ENCODE measurements at regions not wholly inside any gene's neighbourhood (a gene's known extent, or its start where the extent isn't known, plus 50 kb on each side); places are given as distances from the start of the nearest gene placed in this dataset.
"Not testable (repeated sequence)": the region's sequence is repeated elsewhere in the genome, so short reads cannot be mapped to it uniquely, and the experiment has no call there.

GRCh38 chr9:107817595-107818502 is 328.3 kb upstream of the KLF4 start:
- not testable (repeated sequence) for DNase-seq (ENCODE audit: low read depth)

GRCh38 chr9:107816561-107817021 is 327.0 kb upstream of the KLF4 start:
- H3K4me3 ChIP-seq (ENCODE audit: low read depth, low read length) = no peak overlapping the region
- no peak for DNase-seq (ENCODE audit: low read depth)

More at GRCh38 chr9:107817595-107818502, 328.3 kb upstream of the KLF4 start:
- H3K4me3 ChIP-seq (ENCODE audit: low read depth, low read length) = not testable (repeated sequence)

GRCh38 chr9:107815782-107816560 is 326.4 kb upstream of the KLF4 start:
- no peak for DNase-seq (ENCODE audit: low read depth)
- H3K4me3 ChIP-seq (ENCODE audit: low read depth, low read length) = no peak overlapping the region

GRCh38 chr9:107813287-107813686 is 323.7 kb upstream of the KLF4 start:
- DNase-seq (ENCODE audit: low read depth) = no peak

DNA sequence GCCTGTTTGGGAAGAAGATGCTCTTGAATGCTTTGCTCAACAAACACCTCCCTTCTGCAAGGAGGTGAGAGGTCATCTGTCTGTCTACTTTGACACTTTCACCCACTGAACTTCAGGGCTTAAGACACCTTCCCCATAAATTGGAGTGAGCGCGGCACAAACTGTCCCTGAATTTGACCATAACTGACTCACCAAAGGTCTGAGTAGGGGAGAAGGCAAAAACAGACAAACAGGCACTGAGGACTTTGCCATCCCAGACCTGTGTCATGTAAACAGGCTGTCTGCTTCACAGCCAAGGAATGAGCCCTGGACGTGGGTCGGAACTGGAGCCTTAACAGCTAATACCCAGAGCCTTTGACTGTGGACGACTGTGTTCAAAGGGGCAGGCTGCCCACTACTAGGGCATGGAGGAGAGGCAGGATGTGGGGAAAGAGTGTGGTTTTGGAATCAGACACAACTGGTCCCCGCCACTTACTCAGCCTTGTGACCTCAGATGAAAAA is 320.9 kb upstream of the KLF4 start:
- H3K4me3 ChIP-seq (ENCODE audit: low read depth, low read length) = no peak overlapping the region
- DNase-seq (ENCODE audit: low read depth) = peak; percentile 7

More at GRCh38 chr9:107813287-107813686, 323.7 kb upstream of the KLF4 start:
- no peak overlapping the region for H3K4me3 ChIP-seq (ENCODE audit: low read depth, low read length)

DNA sequence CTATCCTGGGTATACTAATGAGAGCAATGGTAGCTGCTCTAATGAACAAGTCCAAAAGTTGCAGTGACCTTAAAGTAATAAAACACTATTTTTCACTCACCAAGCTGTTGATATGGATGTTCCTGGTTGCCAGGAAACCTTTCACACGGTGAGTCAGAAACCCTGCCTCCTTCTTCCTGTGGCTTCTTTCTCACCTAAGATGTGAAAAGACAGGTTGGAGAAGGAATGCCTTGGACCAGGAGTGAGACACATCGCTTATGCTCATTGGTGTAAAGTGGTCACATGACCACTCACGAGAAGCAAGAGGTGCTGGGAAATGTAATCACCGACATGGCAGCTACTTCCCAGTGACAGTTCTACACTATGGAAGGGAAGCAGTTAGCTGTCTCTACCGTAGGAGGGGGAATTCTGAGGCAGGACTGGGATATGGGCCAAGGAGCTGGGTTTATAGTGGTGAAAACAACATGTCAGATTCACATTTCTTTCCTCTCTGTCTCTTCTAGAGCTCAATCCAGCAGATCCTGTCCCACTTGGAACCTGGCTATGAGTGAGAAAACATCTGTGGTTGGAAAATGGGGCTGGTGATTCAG is 320.4 kb upstream of the KLF4 start:
- no peak overlapping the region for H3K4me3 ChIP-seq (ENCODE audit: low read depth, low read length)
- peak; percentile 14 for DNase-seq (ENCODE audit: low read depth)

DNA sequence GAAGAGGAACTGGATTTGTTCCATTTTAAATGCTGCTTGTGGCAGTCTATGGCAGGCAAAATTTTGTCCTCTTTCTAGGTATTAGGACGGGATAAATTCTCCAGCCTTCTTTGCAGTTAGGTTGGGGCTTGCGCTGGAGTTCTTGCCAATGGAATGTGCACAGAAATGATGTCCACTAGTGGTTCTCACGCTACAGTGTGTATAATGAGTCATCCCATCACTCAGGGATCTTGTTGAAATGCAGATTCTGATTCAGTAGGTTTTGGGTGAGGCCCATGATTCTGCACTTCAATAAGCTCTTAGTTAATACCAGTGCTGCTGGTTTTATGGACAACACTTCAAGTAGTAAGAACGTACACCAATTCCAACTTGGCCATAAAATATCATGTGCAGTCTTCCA is 317.6 kb upstream of the KLF4 start:
- H3K4me3 ChIP-seq (ENCODE audit: low read depth, low read length) = no peak overlapping the region
- peak; percentile 44 for DNase-seq (ENCODE audit: low read depth)

DNA sequence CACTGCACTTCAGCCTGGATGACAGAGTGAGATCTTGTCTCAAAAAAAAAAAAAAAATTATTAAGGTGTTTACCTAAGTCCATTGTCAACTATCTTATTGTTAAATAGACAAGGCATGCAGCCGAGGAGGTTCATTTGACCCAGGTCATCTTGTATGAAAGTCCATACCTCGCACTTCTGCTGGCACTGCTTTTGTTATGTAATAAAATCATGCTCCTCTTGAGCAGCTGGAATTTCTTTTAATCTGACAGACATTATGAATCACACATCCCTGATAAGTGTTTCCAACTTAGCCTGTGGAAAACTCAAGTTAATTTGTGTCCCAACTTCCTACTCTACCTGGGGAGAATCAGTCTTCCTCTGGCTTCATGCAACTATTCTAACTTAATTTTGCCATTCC is 315.6 kb upstream of the KLF4 start:
- no peak for DNase-seq (ENCODE audit: low read depth)
- no peak overlapping the region for H3K4me3 ChIP-seq (ENCODE audit: low read depth, low read length)

DNA sequence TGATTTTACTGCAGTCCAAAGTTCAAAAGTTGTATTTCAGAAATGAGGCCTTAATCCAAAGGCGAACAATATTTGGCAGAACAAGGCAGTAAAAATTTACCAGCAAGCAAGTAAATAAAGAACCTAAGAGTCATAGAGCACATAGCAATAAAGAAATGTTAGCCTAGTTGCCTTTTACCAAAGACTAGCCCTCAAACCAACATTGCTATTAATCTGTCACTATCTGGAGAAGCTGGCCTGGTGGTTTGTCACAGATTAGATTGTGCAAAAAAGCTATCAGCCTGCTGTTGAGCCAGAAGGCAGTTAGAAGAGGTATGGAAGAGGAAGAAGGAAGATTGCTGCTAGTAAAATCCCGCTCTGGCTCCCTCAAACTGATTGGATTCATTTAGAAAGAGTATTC is 304.7 kb upstream of the KLF4 start:
- no peak overlapping the region for H3K4me3 ChIP-seq (ENCODE audit: low read depth, low read length)
- DNase-seq (ENCODE audit: low read depth) = no peak

GRCh38 chr9:107793541-107793940 is 304.0 kb upstream of the KLF4 start:
- H3K4me3 ChIP-seq (ENCODE audit: low read depth, low read length) = no peak overlapping the region
- DNase-seq (ENCODE audit: low read depth) = peak; percentile 11

GRCh38 chr9:107792596-107792995 is 303.0 kb upstream of the KLF4 start:
- no peak overlapping the region for H3K4me3 ChIP-seq (ENCODE audit: low read depth, low read length)
- no peak for DNase-seq (ENCODE audit: low read depth)

- no peak overlapping the region for H3K4me3 ChIP-seq (ENCODE audit: low read depth, low read length)
- no peak for DNase-seq (ENCODE audit: low read depth)
Measured at GRCh38 chr9:107792006-107792405, 302.4 kb upstream of the KLF4 start.

DNA sequence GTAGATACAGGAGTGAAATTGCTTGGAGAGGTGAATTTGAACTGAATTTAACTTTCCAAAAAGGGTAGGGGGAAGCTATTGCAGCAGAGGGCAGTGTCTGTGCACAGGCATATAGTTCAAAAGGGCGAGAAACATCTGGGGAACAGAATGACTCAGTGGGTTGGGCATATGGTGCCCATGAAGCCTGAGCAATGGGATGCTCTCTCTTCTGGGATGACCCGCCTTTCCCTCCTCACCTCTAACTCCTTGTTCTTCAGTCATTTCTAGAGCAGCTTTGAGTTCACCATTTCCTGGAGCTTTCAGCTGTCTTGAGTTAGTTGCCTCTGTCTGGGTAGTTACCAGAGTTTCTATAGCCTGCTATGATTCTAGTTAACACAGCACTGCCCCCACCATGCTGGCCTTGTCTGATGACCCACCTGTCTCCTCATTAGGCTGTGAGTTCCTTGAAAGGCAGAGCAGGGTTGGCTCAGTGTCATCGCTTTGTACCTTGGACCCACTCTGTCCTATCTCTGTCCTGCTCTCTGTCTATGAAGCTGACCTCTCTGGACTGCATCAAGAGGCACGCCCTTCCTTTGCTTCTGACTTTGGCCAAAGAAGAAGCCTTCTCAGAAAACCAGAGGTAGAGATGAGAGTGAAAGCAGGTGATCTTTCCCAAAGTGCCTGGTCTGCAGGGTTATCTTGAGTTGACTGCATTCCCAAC is 299.6 kb upstream of the KLF4 start:
- no peak for DNase-seq (ENCODE audit: low read depth)
- no peak overlapping the region for H3K4me3 ChIP-seq (ENCODE audit: low read depth, low read length)

DNA sequence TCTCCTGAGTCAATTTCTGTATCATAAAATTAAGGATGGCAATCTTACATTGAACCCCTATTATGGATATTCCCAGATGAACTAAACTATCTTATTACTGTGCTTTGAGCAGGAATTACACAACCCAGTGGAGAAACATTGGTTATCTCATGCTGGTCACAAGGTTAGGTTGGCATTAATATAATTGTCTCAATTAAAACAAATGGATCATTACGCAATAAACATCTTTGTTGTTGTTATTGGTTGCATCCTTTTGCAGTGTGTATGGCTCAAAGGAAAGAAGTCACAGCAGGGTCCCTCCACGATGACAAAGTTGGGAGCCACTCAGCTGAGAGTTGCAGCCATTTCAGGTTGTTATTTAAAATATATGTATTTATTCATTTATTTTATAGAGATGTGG is 297.0 kb upstream of the KLF4 start:
- no peak overlapping the region for H3K4me3 ChIP-seq (ENCODE audit: low read depth, low read length)
- no peak for DNase-seq (ENCODE audit: low read depth)

DNA sequence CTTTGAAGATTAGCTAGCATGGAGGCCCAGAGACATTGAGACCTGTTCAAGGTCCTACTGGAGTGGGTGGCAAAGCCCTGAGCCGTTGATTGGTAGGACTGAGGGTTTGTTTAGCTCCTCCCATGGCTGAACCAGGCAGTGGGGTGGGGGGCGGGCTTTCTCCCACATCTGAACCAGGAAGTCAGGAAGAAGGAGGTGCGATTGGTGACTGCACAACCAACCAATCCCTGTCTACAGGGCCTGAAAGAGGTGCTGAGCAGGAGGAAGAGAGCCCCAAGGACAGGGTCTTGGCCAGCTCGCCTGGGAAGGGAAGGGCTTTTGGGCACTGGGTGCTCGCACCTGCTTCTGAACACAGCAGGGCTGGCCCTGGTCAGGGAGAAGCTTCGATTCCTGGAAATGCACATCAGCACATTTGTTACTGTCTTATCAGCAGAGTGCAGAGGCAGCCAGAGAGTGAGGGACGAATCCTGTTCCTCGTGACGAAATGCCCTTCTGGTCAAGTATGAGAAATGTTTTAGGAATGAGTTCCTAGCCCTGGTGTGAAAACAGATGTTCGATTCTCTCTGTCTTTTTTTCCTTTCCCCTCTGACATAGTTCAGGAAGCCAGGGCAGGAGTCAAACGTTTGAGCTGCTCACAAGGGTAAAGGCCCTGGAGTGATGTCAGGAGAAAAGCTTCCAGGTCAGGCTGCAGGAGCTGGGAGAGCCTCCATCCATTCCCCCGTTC is 294.8 kb upstream of the KLF4 start:
- peak; percentile 60 for DNase-seq (ENCODE audit: low read depth)
- no peak overlapping the region for H3K4me3 ChIP-seq (ENCODE audit: low read depth, low read length)

DNA sequence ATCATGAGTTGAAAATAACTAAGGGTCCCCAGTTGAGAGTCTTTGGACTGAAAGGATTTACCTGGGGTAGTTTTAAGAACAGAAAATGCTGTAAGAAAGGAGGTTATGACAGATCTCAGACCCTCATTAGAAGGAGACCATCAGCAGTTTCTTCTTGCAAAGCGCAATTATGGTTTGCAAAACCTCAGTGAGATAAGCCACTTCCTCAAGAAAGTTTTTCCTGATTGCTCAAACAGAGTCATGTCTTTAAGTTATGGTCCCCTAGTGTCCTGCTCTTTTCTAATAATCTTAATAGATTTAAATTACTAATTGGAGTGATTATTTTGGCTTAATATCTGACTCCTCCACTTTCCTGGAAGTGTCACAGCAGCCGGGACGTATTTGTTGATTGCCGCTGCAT is 293.2 kb upstream of the KLF4 start:
- no peak for DNase-seq (ENCODE audit: low read depth)
- no peak overlapping the region for H3K4me3 ChIP-seq (ENCODE audit: low read depth, low read length)

DNA sequence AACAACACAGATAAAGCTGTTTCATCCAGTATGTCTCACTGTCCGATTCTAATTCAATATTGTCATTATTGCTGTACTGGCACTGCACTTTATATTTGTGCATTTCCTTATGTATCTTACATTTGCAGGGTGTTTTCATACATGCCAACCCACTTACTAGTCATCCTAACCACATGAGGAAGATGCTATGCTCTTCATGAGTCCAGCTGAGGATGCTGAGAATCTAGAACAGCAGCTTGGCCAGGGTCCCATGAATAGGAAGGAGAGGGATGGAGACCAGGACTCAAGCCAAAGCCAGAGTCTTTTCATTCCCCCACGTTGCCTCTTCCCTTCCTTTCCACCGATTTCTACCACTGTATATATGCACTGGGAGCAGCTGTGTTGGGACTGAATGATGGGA is 292.8 kb upstream of the KLF4 start:
- no peak overlapping the region for H3K4me3 ChIP-seq (ENCODE audit: low read depth, low read length)
- DNase-seq (ENCODE audit: low read depth) = peak; percentile 69

GRCh38 chr9:107780960-107781359 is 291.4 kb upstream of the KLF4 start:
- no peak for DNase-seq (ENCODE audit: low read depth)

DNA sequence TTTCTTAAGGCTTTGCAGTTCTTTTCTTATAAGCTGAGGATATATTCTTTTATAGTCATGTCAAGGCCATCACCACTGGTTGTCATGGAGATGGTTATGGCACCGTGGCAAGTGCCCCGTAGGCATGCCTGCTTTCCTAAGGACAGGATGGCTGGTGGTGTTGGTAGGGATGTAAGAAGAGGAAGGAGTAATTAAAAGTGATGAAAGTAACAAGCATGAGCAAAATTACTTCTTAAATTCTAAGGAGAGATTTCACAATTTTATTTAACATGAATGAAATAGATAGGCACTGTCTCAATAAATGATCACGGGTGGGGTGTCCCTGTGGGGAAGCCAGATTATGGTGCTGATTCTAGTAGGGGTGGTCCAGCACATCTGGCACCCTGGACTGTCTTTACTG is 290.2 kb upstream of the KLF4 start:
- no peak for DNase-seq (ENCODE audit: low read depth)
- no peak overlapping the region for H3K4me3 ChIP-seq (ENCODE audit: low read depth, low read length)

More at GRCh38 chr9:107780960-107781359, 291.4 kb upstream of the KLF4 start:
- no peak overlapping the region for H3K4me3 ChIP-seq (ENCODE audit: low read depth, low read length)

Data from skeletal muscle cell (primary cell).